K562 (cell line): ENCODE measurements at regions not wholly inside any gene's neighbourhood (a gene's known extent, or its start where the extent isn't known, plus 50 kb on each side); places are given as distances from the start of the nearest gene placed in this dataset.

Experiments
- ATAC-seq: fragments of 200-7000 bp; cut with Tn5 transposase; 3 replicates; pipeline ENCODE4 v1.9.1; 2020; ENCODE audit warnings: moderate library complexity
- BruUV-seq: library from RNA; stranded (reverse); fragments of 400-500 nt; replicated peaks from 2 replicates; lab custom pipeline; 2021; lab: Mats Ljungman, UMichigan
- CTCF ChIA-PET: fragments of 300-600 bp; formaldehyde crosslinking; extraction: SDS; loops from one replicate; lab custom pipeline; 2021; ENCODE audit warnings: low intra/inter-chr PET ratio; lab: Yijun Ruan, JAX
- POLR2A ChIA-PET: fragments of 300-600, 350-650 bp; sonication (Branson Sonifier 250); formaldehyde crosslinking; extraction: SDS; loops from one replicate; lab custom pipeline; 2021; ENCODE audit warnings: antibody characterized with exemption, inconsistent platforms; lab: Yijun Ruan, JAX
- DNase-seq, 4 experiments: peaks; one replicate each; pipeline versions ENCODE4 v3.0.0 to v3.0.0-alpha.2; 2011 to 2018; ENCODE audit warnings: low spot score in 3 of 4, mixed read lengths in 3 of 4; ENCODE audit errors: extremely low read depth in 1 of 4
- FAIRE-seq: peaks from 2 replicates; lab custom pipeline; 2011; peaks lifted over from hg19 to GRCh38; lab: Jason Lieb, UNC
- H2AFZ ChIP-seq: 2 replicates; pipeline ENCODE4 v1.6.0; 2011; ENCODE audit warnings: low read depth, low read length, control low read depth, inconsistent platforms
- H3K27ac ChIP-seq: fragments of 200-600 bp; 3 replicates; pipeline ENCODE4 v1.8.0; 2011; ENCODE audit warnings: low read depth, mild to moderate bottlenecking, control low read depth, inconsistent platforms, low read length, moderate library complexity, mixed read lengths; ENCODE audit errors: extremely low read depth
- H3K27me3 ChIP-seq, 2 experiments: fragments of 300-600 bp in 1 of 2; 2 replicates in 1 of 2; 3 replicates in 1 of 2; pipeline versions ENCODE4 v1.6.0 to v1.8.0; 2011; ENCODE audit warnings: inconsistent platforms in 2 of 2, low read length in 2 of 2, mild to moderate bottlenecking in 1 of 2, mixed read lengths in 1 of 2, moderate library complexity in 1 of 2; ENCODE audit not compliant: control insufficient read depth in 2 of 2, insufficient read depth in 2 of 2
- H3K36me3 ChIP-seq: fragments of 300-600 bp; 3 replicates; pipeline ENCODE4 v1.8.0; 2011; ENCODE audit warnings: mild to moderate bottlenecking, low read length, inconsistent platforms; ENCODE audit not compliant: control insufficient read depth, insufficient read depth
- H3K4me1 ChIP-seq, 2 experiments: fragments of 200-600 bp in 1 of 2; replicated peaks in 1 of 2; 2 replicates in 1 of 2; 3 replicates in 1 of 2; pipeline versions ENCODE4 v1.5.1 to v1.8.0; 2011; ENCODE audit warnings: inconsistent platforms in 2 of 2, low read length in 2 of 2, mild to moderate bottlenecking in 1 of 2, mixed read lengths in 1 of 2, moderate library complexity in 1 of 2; ENCODE audit not compliant: control insufficient read depth in 2 of 2, insufficient read depth in 2 of 2
- H3K4me2 ChIP-seq: 2 replicates; pipeline ENCODE4 v1.6.1; 2011; ENCODE audit warnings: low read length, control low read depth, inconsistent platforms, mixed read lengths; ENCODE audit not compliant: insufficient read depth
- H3K4me3 ChIP-seq: fragments of 200-600 bp; sonication (generic), shearing (Covaris generic); 2 replicates; pipeline ENCODE4 v1.5.1; 2016; ENCODE audit warnings: control low read depth, inconsistent platforms
- H3K79me2 ChIP-seq: fragments of 200-600 bp; 3 replicates; pipeline ENCODE4 v1.8.0; 2011; ENCODE audit warnings: low read length, inconsistent platforms; ENCODE audit not compliant: control insufficient read depth, insufficient read depth
- H3K9ac ChIP-seq, 2 experiments: 2 replicates each; pipeline versions ENCODE4 v1.6.0 to v1.6.1; 2011; ENCODE audit warnings: low read depth in 2 of 2, low read length in 2 of 2, control low read depth in 1 of 2, inconsistent platforms in 1 of 2, mild to moderate bottlenecking in 1 of 2, mixed read lengths in 1 of 2; ENCODE audit not compliant: insufficient read depth in 1 of 2
- H3K9me1 ChIP-seq: one replicate; pipeline ENCODE4 v1.6.0; 2011; ENCODE audit warnings: inconsistent platforms, mild to moderate bottlenecking, low read length, moderate library complexity; ENCODE audit not compliant: control insufficient read depth, insufficient read depth
- H3K9me3 ChIP-seq: replicated peaks from 2 replicates; pipeline ENCODE4 v1.5.1; 2011; ENCODE audit warnings: low read depth, low read length, inconsistent platforms; ENCODE audit not compliant: control insufficient read depth, insufficient read depth
- H4K20me1 ChIP-seq: replicated peaks from 2 replicates; pipeline ENCODE4 v1.6.1; 2011; ENCODE audit warnings: low read length, inconsistent platforms, mixed read lengths; ENCODE audit not compliant: control insufficient read depth, insufficient read depth
- HDAC6 ChIP-seq: IDR thresholded peaks from 2 replicates; pipeline ENCODE4 v1.6.1; 2012; ENCODE audit warnings: low read depth, mild to moderate bottlenecking, control low read depth, inconsistent platforms, low read length, moderate library complexity
- MCM7 ChIP-seq, 2 experiments: fragments of 450-650 bp; IDR thresholded peaks; 2 replicates each; pipeline ENCODE4 v1.6.1; 2016 to 2018
- POLR2AphosphoS5 ChIP-seq: IDR thresholded peaks from 2 replicates; pipeline ENCODE4 v1.6.1; 2011; ENCODE audit warnings: mild to moderate bottlenecking, low read depth, low read length, moderate library complexity; ENCODE audit not compliant: control insufficient read depth, insufficient read depth
- TEAD1 ChIP-seq, 2 experiments: fragments of 450-650 bp in 1 of 2; sonication (generic) in 1 of 2; formaldehyde crosslinking; IDR thresholded peaks; 2 replicates each; pipeline versions ENCODE4 v1.4.0 to v1.8.0; 2020 to 2022; ENCODE audit warnings: mild to moderate bottlenecking in 2 of 2, missing genetic modification reagents in 1 of 2
- WGBS: fragments of 100-300 bp; shearing (Covaris generic); methylation state at CpG from one replicate; pipeline ENCODE4 v1.1.6; 2016; ENCODE audit warnings: low coverage, mixed read lengths; ENCODE audit not compliant: insufficient coverage; ENCODE audit errors: missing lambda C conversion rate; 5-methylcytosine and 5-hydroxymethylcytosine counted together
- in situ Hi-C: fragments of 300-500 bp; cut with MboI; formaldehyde crosslinking; loops from 4 replicates; pipeline ENCODE4 v1.15.0; 2018; ENCODE audit warnings: inconsistent platforms, mixed read lengths
- intact Hi-C: fragments of 100-400 bp; cut with micrococcal nuclease; formaldehyde crosslinking; loops from 2 replicates; pipeline ENCODE4 v1.14.2; 2022
- TF ChIP-seq, protein P1 (sequence below): sonication (generic); formaldehyde crosslinking; IDR thresholded peaks from 2 replicates; pipeline ENCODE4 v1.8.0; 2022; ENCODE audit warnings: mild to moderate bottlenecking, missing genetic modification reagents
- TF ChIP-seq, protein P2 (sequence below): sonication (generic); formaldehyde crosslinking; IDR thresholded peaks from 2 replicates; pipeline ENCODE4 v1.9.0; 2022; ENCODE audit warnings: mild to moderate bottlenecking, missing genetic modification reagents
- TF ChIP-seq, protein P3 (sequence below): fragments of 450-650 bp; formaldehyde crosslinking; IDR thresholded peaks from 2 replicates; pipeline ENCODE4 v1.4.0; 2022; ENCODE audit warnings: mild to moderate bottlenecking, moderate library complexity
- TF ChIP-seq, protein P4 (sequence below): sonication (generic); formaldehyde crosslinking; IDR thresholded peaks from 2 replicates; pipeline ENCODE4 v1.8.1; 2023; ENCODE audit warnings: mild to moderate bottlenecking, missing genetic modification reagents
- TF ChIP-seq, protein P5 (sequence below): fragments of 250-450 bp; sonication (Bioruptor Pico); IDR thresholded peaks from 2 replicates; pipeline ENCODE4 v1.5.0; 2021
- TF ChIP-seq, protein P6 (sequence below): fragments of 450-650 bp; IDR thresholded peaks from 2 replicates; pipeline ENCODE4 v1.6.1; 2016; ENCODE audit warnings: low read depth, mild to moderate bottlenecking, moderate library complexity

DNA sequence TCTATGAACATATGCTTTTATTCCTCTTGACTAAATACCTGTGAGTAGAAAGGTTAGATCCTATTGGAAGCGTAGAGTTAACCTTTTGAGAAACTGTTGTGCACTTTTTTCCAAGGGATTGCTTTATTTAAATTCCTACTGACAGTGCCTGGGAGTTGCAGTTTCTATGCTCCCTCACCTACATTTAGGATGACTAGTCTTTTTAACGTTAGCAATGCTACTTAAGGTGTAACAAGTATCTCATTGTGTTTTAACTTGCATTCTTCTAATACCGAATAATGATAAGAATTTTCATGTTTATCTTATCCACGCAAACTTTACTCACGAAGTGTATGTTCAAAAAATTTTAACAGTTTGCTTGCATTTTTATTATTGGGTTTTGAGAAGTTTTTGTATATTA is 1123.9 kb upstream of the PCDH7 start (continued):
- no peak for TF ChIP-seq MCM7 (IDR thresholded peaks at IDR 0.05)
- TF ChIP-seq, protein P1, sequence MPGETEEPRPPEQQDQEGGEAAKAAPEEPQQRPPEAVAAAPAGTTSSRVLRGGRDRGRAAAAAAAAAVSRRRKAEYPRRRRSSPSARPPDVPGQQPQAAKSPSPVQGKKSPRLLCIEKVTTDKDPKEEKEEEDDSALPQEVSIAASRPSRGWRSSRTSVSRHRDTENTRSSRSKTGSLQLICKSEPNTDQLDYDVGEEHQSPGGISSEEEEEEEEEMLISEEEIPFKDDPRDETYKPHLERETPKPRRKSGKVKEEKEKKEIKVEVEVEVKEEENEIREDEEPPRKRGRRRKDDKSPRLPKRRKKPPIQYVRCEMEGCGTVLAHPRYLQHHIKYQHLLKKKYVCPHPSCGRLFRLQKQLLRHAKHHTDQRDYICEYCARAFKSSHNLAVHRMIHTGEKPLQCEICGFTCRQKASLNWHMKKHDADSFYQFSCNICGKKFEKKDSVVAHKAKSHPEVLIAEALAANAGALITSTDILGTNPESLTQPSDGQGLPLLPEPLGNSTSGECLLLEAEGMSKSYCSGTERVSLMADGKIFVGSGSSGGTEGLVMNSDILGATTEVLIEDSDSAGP, result no peak
- TF ChIP-seq, protein P2, sequence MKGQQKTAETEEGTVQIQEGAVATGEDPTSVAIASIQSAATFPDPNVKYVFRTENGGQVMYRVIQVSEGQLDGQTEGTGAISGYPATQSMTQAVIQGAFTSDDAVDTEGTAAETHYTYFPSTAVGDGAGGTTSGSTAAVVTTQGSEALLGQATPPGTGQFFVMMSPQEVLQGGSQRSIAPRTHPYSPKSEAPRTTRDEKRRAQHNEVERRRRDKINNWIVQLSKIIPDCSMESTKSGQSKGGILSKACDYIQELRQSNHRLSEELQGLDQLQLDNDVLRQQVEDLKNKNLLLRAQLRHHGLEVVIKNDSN (CRISPR knock-in tag), result no peak
- TF ChIP-seq, protein P3, sequence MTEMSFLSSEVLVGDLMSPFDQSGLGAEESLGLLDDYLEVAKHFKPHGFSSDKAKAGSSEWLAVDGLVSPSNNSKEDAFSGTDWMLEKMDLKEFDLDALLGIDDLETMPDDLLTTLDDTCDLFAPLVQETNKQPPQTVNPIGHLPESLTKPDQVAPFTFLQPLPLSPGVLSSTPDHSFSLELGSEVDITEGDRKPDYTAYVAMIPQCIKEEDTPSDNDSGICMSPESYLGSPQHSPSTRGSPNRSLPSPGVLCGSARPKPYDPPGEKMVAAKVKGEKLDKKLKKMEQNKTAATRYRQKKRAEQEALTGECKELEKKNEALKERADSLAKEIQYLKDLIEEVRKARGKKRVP, result no peak
- TF ChIP-seq, protein P4, sequence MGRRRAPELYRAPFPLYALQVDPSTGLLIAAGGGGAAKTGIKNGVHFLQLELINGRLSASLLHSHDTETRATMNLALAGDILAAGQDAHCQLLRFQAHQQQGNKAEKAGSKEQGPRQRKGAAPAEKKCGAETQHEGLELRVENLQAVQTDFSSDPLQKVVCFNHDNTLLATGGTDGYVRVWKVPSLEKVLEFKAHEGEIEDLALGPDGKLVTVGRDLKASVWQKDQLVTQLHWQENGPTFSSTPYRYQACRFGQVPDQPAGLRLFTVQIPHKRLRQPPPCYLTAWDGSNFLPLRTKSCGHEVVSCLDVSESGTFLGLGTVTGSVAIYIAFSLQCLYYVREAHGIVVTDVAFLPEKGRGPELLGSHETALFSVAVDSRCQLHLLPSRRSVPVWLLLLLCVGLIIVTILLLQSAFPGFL (CRISPR knock-in tag), result no peak

DNA sequence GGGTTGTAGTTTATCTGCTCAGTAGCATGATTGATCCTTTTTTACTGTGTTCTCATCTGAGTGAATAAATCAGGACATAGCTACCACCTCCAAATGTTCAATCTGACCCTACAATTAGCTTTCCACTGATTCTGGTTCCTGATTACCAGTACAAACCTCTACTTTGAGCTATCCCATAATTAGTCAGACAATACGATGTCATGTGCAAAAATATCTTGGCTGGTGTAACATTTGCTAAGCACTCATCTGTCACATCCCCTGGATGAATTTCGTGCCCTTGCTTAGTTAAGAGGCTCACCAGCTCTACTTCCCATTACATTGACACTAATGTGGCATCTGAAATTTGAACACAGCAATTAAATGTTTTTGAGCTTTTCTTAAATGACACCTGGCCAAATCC is 1101.0 kb upstream of the PCDH7 start:
- H3K9me3 ChIP-seq, result peaks cover under 1% of the 10 kb centered on the region; the same call in 1 of the 2 replicates
- BruUV-seq, result no TSS peak
- no peak overlapping the region for H3K9ac ChIP-seq
- H2AFZ ChIP-seq, result no peak overlapping the region
- WGBS, result 0% methylated on average over 2 of the region's 2 CpGs
- no peaks in the 10 kb centered on the region for H3K79me2 ChIP-seq
- DNase-seq (no peak), FAIRE-seq (no peak), ATAC-seq (no peak)
- H3K36me3 ChIP-seq, result no peaks in the 10 kb centered on the region
- H3K4me1 ChIP-seq, result no peaks in the 10 kb centered on the region
- ChIA-PET CTCF (no interaction called here), POLR2A (no interaction called here)
- H3K4me3 ChIP-seq, result no peak overlapping the region
- H3K4me2 ChIP-seq, result no peak overlapping the region
- no peaks in the 10 kb centered on the region for H4K20me1 ChIP-seq
- no peaks in the 10 kb centered on the region for H3K9me1 ChIP-seq
- no peaks in the 10 kb centered on the region for H3K27me3 ChIP-seq
- in situ Hi-C loops, result no loop called here
- H3K27ac ChIP-seq, result no peak overlapping the region
- intact Hi-C loops, result no loop called here
- TF ChIP-seq, protein P5, sequence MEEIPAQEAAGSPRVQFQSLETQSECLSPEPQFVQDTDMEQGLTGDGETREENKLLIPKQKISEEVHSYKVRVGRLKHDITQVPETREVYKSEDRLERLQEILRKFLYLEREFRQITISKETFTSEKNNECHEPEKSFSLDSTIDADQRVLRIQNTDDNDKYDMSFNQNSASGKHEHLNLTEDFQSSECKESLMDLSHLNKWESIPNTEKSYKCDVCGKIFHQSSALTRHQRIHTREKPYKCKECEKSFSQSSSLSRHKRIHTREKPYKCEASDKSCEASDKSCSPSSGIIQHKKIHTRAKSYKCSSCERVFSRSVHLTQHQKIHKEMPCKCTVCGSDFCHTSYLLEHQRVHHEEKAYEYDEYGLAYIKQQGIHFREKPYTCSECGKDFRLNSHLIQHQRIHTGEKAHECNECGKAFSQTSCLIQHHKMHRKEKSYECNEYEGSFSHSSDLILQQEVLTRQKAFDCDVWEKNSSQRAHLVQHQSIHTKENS (CRISPR knock-in tag), result no peak
- TF ChIP-seq HDAC6 (no peak), POLR2AphosphoS5 (no peak), TEAD1 (CRISPR knock-in tag; IDR thresholded peaks at IDR 0.05) (no peak)
- TF ChIP-seq, protein P6, sequence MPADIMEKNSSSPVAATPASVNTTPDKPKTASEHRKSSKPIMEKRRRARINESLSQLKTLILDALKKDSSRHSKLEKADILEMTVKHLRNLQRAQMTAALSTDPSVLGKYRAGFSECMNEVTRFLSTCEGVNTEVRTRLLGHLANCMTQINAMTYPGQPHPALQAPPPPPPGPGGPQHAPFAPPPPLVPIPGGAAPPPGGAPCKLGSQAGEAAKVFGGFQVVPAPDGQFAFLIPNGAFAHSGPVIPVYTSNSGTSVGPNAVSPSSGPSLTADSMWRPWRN, result no peak
